Gastrocnemius medialis (tissue), 4 donors: ENCODE measurements at regions not wholly inside any gene's neighbourhood (a gene's known extent, or its start where the extent isn't known, plus 50 kb on each side); places are given as distances from the start of the nearest gene placed in this dataset.

Experiments
- POLR2A ChIP-seq, 2 donors: fragments of 450-650 bp; IDR thresholded peaks; one replicate each; pipeline ENCODE4 v1.6.1; 2017; ENCODE audit warnings: antibody characterized with exemption in 2 of 2, mild to moderate bottlenecking in 2 of 2, moderate library complexity in 2 of 2
- TF ChIP-seq, protein P1 (sequence below), 5 experiments: fragments of 450-650 bp in 3 of 5; fragments of 200-600 bp in 2 of 5; sonication (generic) in 2 of 5; IDR thresholded peaks in 4 of 5; conservative IDR thresholded peaks in 1 of 5; 1 replicate in 4 of 5; 2 replicates in 1 of 5; pipeline ENCODE4 v1.5.1; 2016 to 2019; ENCODE audit warnings: antibody characterized with exemption in 5 of 5, mild to moderate bottlenecking in 3 of 5, moderate library complexity in 3 of 5

DNA sequence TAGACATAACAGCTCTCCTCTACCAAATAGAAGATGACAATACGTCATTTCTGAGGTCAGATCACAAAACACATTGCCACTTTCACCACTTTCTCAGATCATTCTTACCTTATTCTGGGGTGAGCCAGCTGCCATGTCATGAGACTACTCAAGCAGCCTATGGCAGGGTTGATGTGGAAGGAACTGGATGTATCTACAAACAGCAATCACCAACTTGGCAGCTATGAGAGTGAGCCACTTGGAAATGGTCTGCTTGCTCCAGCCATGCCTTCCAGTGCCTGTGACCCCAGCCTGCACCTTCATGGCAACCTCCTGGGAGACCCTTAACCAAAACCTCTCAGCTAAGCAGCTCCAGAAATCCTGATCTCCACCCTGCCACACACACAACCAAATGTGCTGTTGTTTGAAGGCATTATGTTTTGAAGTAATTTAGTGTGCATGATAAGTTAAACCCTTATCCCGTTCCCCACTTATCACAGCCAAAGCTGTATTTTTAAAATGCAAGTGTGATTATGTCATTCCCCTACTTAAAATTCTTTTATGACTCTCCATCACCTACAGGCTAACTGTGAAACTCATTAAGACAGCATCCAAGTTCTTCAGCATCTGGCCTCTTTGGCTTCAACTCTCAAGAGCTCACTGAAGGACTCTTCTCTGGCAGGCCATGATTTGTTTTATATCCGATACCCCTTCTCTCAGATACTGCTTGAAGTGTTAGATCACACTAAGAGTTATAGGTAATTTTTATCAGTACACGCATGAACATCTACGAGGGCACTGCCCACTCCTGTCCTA is 150.6 kb downstream of the LY86 start:
- TF ChIP-seq POLR2A (IDR thresholded peaks at IDR 0.05): no peak
- TF ChIP-seq, protein P1, sequence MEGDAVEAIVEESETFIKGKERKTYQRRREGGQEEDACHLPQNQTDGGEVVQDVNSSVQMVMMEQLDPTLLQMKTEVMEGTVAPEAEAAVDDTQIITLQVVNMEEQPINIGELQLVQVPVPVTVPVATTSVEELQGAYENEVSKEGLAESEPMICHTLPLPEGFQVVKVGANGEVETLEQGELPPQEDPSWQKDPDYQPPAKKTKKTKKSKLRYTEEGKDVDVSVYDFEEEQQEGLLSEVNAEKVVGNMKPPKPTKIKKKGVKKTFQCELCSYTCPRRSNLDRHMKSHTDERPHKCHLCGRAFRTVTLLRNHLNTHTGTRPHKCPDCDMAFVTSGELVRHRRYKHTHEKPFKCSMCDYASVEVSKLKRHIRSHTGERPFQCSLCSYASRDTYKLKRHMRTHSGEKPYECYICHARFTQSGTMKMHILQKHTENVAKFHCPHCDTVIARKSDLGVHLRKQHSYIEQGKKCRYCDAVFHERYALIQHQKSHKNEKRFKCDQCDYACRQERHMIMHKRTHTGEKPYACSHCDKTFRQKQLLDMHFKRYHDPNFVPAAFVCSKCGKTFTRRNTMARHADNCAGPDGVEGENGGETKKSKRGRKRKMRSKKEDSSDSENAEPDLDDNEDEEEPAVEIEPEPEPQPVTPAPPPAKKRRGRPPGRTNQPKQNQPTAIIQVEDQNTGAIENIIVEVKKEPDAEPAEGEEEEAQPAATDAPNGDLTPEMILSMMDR (IDR thresholded peaks at IDR 0.05 in 4 of 5, conservative IDR thresholded peaks at IDR 0.05 in 1 of 5): no peak
